Neuronal stem cell (in vitro differentiated cells): ENCODE measurements at regions not wholly inside any gene's neighbourhood (a gene's known extent, or its start where the extent isn't known, plus 50 kb on each side); places are given as distances from the start of the nearest gene placed in this dataset.

ENCODE experiments used
- DNase-seq: peaks from one replicate; pipeline ENCODE4 v3.0.0-alpha.2; 2013; ENCODE audit warnings: low spot score
- H2AFZ ChIP-seq: one replicate; pipeline ENCODE4 v1.6.1; 2013; ENCODE audit warnings: mild to moderate bottlenecking, low read length, inconsistent platforms
- H2AK5ac ChIP-seq: 2 replicates; pipeline ENCODE4 v1.6.1; 2013; ENCODE audit warnings: low read depth, mild to moderate bottlenecking, inconsistent platforms, low read length, moderate library complexity, mixed read lengths
- H2BK120ac ChIP-seq: 2 replicates; pipeline ENCODE4 v1.6.1; 2013; ENCODE audit warnings: low read depth, mild to moderate bottlenecking, inconsistent platforms, low read length, moderate library complexity, mixed read lengths
- H2BK12ac ChIP-seq: one replicate; pipeline ENCODE4 v1.6.1; 2013; ENCODE audit warnings: low read length, inconsistent platforms
- H2BK15ac ChIP-seq: 2 replicates; pipeline ENCODE4 v1.6.1; 2013; ENCODE audit warnings: mild to moderate bottlenecking, low read length, inconsistent platforms, mixed read lengths
- H2BK5ac ChIP-seq: one replicate; pipeline ENCODE4 v1.6.1; 2013; ENCODE audit warnings: inconsistent platforms, mild to moderate bottlenecking, low read length, moderate library complexity
- H3K14ac ChIP-seq: one replicate; pipeline ENCODE4 v1.6.1; 2013; ENCODE audit warnings: low read length, inconsistent platforms
- H3K18ac ChIP-seq: 2 replicates; pipeline ENCODE4 v1.6.1; 2013; ENCODE audit warnings: low read length, inconsistent platforms
- H3K23ac ChIP-seq: 2 replicates; pipeline ENCODE4 v1.6.1; 2013; ENCODE audit warnings: low read depth, mild to moderate bottlenecking, mixed read lengths, low read length, inconsistent platforms; ENCODE audit not compliant: poor library complexity
- H3K27ac ChIP-seq: replicated peaks from 3 replicates; pipeline ENCODE4 v1.5.1; 2013; ENCODE audit warnings: low read length, inconsistent platforms
- H3K27me3 ChIP-seq, 3 experiments: 2 replicates each; pipeline ENCODE4 v1.6.1; 2013; ENCODE audit warnings: low read length in 3 of 3, mild to moderate bottlenecking in 2 of 3, inconsistent platforms in 1 of 3, low read depth in 1 of 3, mixed read lengths in 1 of 3, moderate library complexity in 1 of 3; ENCODE audit not compliant: control insufficient read depth in 3 of 3, insufficient read depth in 3 of 3
- H3K36me3 ChIP-seq, 2 donors: replicated peaks in 1 of 2; 2 replicates each; pipeline ENCODE4 v1.6.1; 2013; ENCODE audit warnings: low read length in 2 of 2; ENCODE audit not compliant: control insufficient read depth in 2 of 2, insufficient read depth in 2 of 2
- H3K4ac ChIP-seq: 2 replicates; pipeline ENCODE4 v1.6.1; 2013; ENCODE audit warnings: inconsistent platforms, mild to moderate bottlenecking, low read length, moderate library complexity
- H3K4me1 ChIP-seq, 2 donors: 1 replicate in 1 of 2; 2 replicates in 1 of 2; pipeline ENCODE4 v1.6.1; 2013; ENCODE audit warnings: low read length in 2 of 2, low read depth in 1 of 2; ENCODE audit not compliant: control insufficient read depth in 2 of 2, insufficient read depth in 1 of 2
- H3K4me2 ChIP-seq: one replicate; pipeline ENCODE4 v1.6.1; 2013; ENCODE audit warnings: mild to moderate bottlenecking, low read length, inconsistent platforms; ENCODE audit not compliant: insufficient read depth, poor library complexity, severe bottlenecking
- H3K4me3 ChIP-seq, 2 donors: 2 replicates each; pipeline ENCODE4 v1.5.1; 2013; ENCODE audit warnings: low read length in 2 of 2, mild to moderate bottlenecking in 2 of 2, inconsistent platforms in 1 of 2, moderate library complexity in 1 of 2
- H3K79me1 ChIP-seq: one replicate; pipeline ENCODE4 v1.6.1; 2013; ENCODE audit warnings: low read depth, mild to moderate bottlenecking, inconsistent platforms, low read length, moderate library complexity
- H3K9ac ChIP-seq: one replicate; pipeline ENCODE4 v1.6.1; 2013; ENCODE audit warnings: mild to moderate bottlenecking, low read depth, low read length, inconsistent platforms; ENCODE audit not compliant: poor library complexity
- H3K9me3 ChIP-seq, 2 donors: replicated peaks in 1 of 2; 2 replicates each; pipeline versions ENCODE3 to v1.6.1; 2013; ENCODE audit warnings: low read length in 2 of 2, mild to moderate bottlenecking in 2 of 2, inconsistent platforms in 1 of 2, low read depth in 1 of 2, mixed read lengths in 1 of 2, moderate library complexity in 1 of 2; ENCODE audit not compliant: control insufficient read depth in 2 of 2, insufficient read depth in 1 of 2
- H4K8ac ChIP-seq: one replicate; pipeline ENCODE4 v1.6.1; 2013; ENCODE audit warnings: low read depth, mild to moderate bottlenecking, inconsistent platforms, low read length, moderate library complexity
- H4K91ac ChIP-seq: one replicate; pipeline ENCODE4 v1.6.1; 2013; ENCODE audit warnings: low read length, low read depth, mild to moderate bottlenecking, inconsistent platforms; ENCODE audit not compliant: poor library complexity
- WGBS, 2 donors: extraction: QIAGEN DNeasy Blood & Tissue Kit; methylation state at CpG; one replicate each; pipeline ENCODE4 v1.1.7; 2013; ENCODE audit warnings: missing lambda C conversion rate in 2 of 2, mixed read lengths in 1 of 2; ENCODE audit not compliant: insufficient read length in 2 of 2, insufficient replicate concordance in 1 of 2; ENCODE audit errors: extremely low coverage in 2 of 2; 5-methylcytosine and 5-hydroxymethylcytosine counted together

GRCh38 chr15:69715210-69715609, 262.6 kb downstream of the RPLP1 start:
- Histone ChIP-seq H3K4me2 (no peak overlapping the region), H3K4me1 (no peaks in the 10 kb centered on the region), H3K18ac (no peak overlapping the region), H3K4me3 (no peak overlapping the region), H3K9ac (no peak overlapping the region), H3K23ac (no peak overlapping the region), H2BK12ac (no peak overlapping the region), H3K36me3 (no peaks in the 10 kb centered on the region), H2BK120ac (no peak overlapping the region), H4K8ac (no peak overlapping the region), H3K79me1 (no peaks in the 10 kb centered on the region), H2BK15ac (no peak overlapping the region), H3K9me3 (no peaks in the 10 kb centered on the region), H3K27ac (no peak overlapping the region), H2AFZ (no peak overlapping the region), H3K14ac (no peak overlapping the region), H3K4ac (no peak overlapping the region), H3K27me3 (no peaks in the 10 kb centered on the region), H2AK5ac (no peak overlapping the region), H4K91ac (no peak overlapping the region), H2BK5ac (no peak overlapping the region)
- WGBS, 2 donors = no CpG with 5 or more reads among the region's 2 CpGs
- no peak for DNase-seq

GRCh38 chr15:69718436-69718835, 265.8 kb downstream of the RPLP1 start:
- no peak overlapping the region for H4K91ac ChIP-seq
- no peak overlapping the region for H3K23ac ChIP-seq
- H3K36me3 ChIP-seq = no peaks in the 10 kb centered on the region
- H3K27me3 ChIP-seq = no peaks in the 10 kb centered on the region
- no peak overlapping the region for H2BK15ac ChIP-seq
- no peak overlapping the region for H3K27ac ChIP-seq
- no peaks in the 10 kb centered on the region for H3K9me3 ChIP-seq
- H3K14ac ChIP-seq = no peak overlapping the region
- DNase-seq = no peak
- H2BK5ac ChIP-seq = no peak overlapping the region
- WGBS, 2 donors = no CpG with 5 or more reads among the region's 2 CpGs
- H2AFZ ChIP-seq = no peak overlapping the region
- H3K4ac ChIP-seq = no peak overlapping the region
- no peak overlapping the region for H3K4me3 ChIP-seq
- H2BK12ac ChIP-seq = no peak overlapping the region
- no peak overlapping the region for H3K9ac ChIP-seq
- no peak overlapping the region for H3K4me2 ChIP-seq
- no peaks in the 10 kb centered on the region for H3K79me1 ChIP-seq
- H2AK5ac ChIP-seq = no peak overlapping the region
- H4K8ac ChIP-seq = no peak overlapping the region
- peaks cover 0 to 4% of the 10 kb centered on the region in 2 donors for H3K4me1 ChIP-seq
- H3K18ac ChIP-seq = no peak overlapping the region
- no peak overlapping the region for H2BK120ac ChIP-seq

GRCh38 chr15:69718916-69719315, 266.3 kb downstream of the RPLP1 start:
- Histone ChIP-seq H2BK15ac (no peak overlapping the region), H3K4ac (no peak overlapping the region), H3K18ac (no peak overlapping the region), H3K79me1 (no peaks in the 10 kb centered on the region), H3K23ac (no peak overlapping the region), H3K36me3 (no peaks in the 10 kb centered on the region), H3K27ac (no peak overlapping the region), H3K4me3 (no peak overlapping the region), H2AFZ (no peak overlapping the region), H3K4me2 (no peak overlapping the region), H2BK120ac (no peak overlapping the region), H3K4me1 (peaks cover 0 to 4% of the 10 kb centered on the region in 2 donors), H2AK5ac (no peak overlapping the region), H3K9me3 (no peaks in the 10 kb centered on the region), H3K9ac (no peak overlapping the region), H3K14ac (no peak overlapping the region), H2BK12ac (no peak overlapping the region), H2BK5ac (no peak overlapping the region), H3K27me3 (no peaks in the 10 kb centered on the region), H4K91ac (no peak overlapping the region), H4K8ac (no peak overlapping the region)
- DNase-seq = no peak
- no CpG with 5 or more reads among the region's 4 CpGs for WGBS, 2 donors

- Histone ChIP-seq H3K27me3 (no peaks in the 10 kb centered on the region), H4K91ac (no peak overlapping the region), H2BK12ac (no peak overlapping the region), H3K23ac (no peak overlapping the region), H3K79me1 (no peaks in the 10 kb centered on the region), H3K9me3 (no peaks in the 10 kb centered on the region), H3K4me1 (peaks cover 0 to 4% of the 10 kb centered on the region in 2 donors), H3K14ac (no peak overlapping the region), H2BK15ac (no peak overlapping the region), H3K4me2 (no peak overlapping the region), H2BK5ac (no peak overlapping the region), H2AK5ac (no peak overlapping the region), H3K36me3 (no peaks in the 10 kb centered on the region), H3K27ac (no peak overlapping the region), H3K9ac (no peak overlapping the region), H3K18ac (no peak overlapping the region), H3K4ac (no peak overlapping the region), H4K8ac (no peak overlapping the region), H2BK120ac (no peak overlapping the region), H2AFZ (no peak overlapping the region), H3K4me3 (no peak overlapping the region)
- no CpG with 5 or more reads among the region's 4 CpGs for WGBS, 2 donors
- DNase-seq = no peak
Measured at GRCh38 chr15:69719527-69720240, 267.1 kb downstream of the RPLP1 start.
